Small intestine (tissue), 7 donors: ENCODE measurements at regions not wholly inside any gene's neighbourhood (a gene's known extent, or its start where the extent isn't known, plus 50 kb on each side); places are given as distances from the start of the nearest gene placed in this dataset.

ENCODE experiments used
- DNase-seq, 2 donors: peaks; one replicate each; pipeline versions ENCODE4 v3.0.0 to v3.0.0-alpha.2; 2013
- FAIRE-seq: peaks from 2 replicates; lab custom pipeline; 2012; peaks lifted over from hg19 to GRCh38; lab: Jason Lieb, UNC
- H3K27ac ChIP-seq, 3 donors: one replicate each; pipeline ENCODE4 v1.5.1; 2013; ENCODE audit warnings: low read length in 2 of 3, mild to moderate bottlenecking in 2 of 3, control low read depth in 1 of 3, inconsistent platforms in 1 of 3, low read depth in 1 of 3, moderate library complexity in 1 of 3
- H3K27me3 ChIP-seq, 3 donors: one replicate each; pipeline ENCODE4 v1.6.1; 2013; ENCODE audit warnings: low read length in 3 of 3, inconsistent platforms in 1 of 3; ENCODE audit not compliant: control insufficient read depth in 3 of 3, insufficient read depth in 3 of 3
- H3K36me3 ChIP-seq, 3 donors: one replicate each; pipeline ENCODE4 v1.6.1; 2013; ENCODE audit warnings: low read length in 3 of 3, inconsistent platforms in 1 of 3, low read depth in 1 of 3, mild to moderate bottlenecking in 1 of 3, moderate library complexity in 1 of 3; ENCODE audit not compliant: control insufficient read depth in 3 of 3, insufficient read depth in 2 of 3
- H3K4me1 ChIP-seq, 3 donors: one replicate each; pipeline ENCODE4 v1.6.1; 2013; ENCODE audit warnings: low read length in 2 of 3, inconsistent platforms in 1 of 3, low read depth in 1 of 3, mild to moderate bottlenecking in 1 of 3, moderate library complexity in 1 of 3; ENCODE audit not compliant: control insufficient read depth in 3 of 3, insufficient read depth in 2 of 3
- H3K4me3 ChIP-seq, 3 donors: one replicate each; pipeline ENCODE4 v1.5.1; 2013; ENCODE audit warnings: low read length in 3 of 3, control low read depth in 1 of 3, inconsistent platforms in 1 of 3, low read depth in 1 of 3, mild to moderate bottlenecking in 1 of 3, moderate library complexity in 1 of 3
- H3K9me3 ChIP-seq, 2 donors: one replicate each; pipeline ENCODE4 v1.6.1; 2013; ENCODE audit warnings: low read depth in 1 of 2, low read length in 1 of 2; ENCODE audit not compliant: control insufficient read depth in 2 of 2, insufficient read depth in 1 of 2
- WGBS, 3 donors: extraction: QIAGEN DNeasy Blood & Tissue Kit; methylation state at CpG; one replicate each; pipeline ENCODE4 v1.1.7; 2013; 5-methylcytosine and 5-hydroxymethylcytosine counted together
- donor health status: healthy with polysubstance abuse.
- donor health status: control.
- donor health status: control.
- donor health status: Bipolar disorder and iron deficiency.
- donor health status: healthy.

GRCh38 chr10:59959504-59960018, 53.2 kb upstream of the CCDC6 start:
- Histone ChIP-seq H3K27me3 (no peaks in the 10 kb centered on the region), H3K9me3 (no peaks in the 10 kb centered on the region), H3K4me1 (no peaks in the 10 kb centered on the region), H3K4me3 (no peak overlapping the region), H3K36me3 (no peaks in the 10 kb centered on the region), H3K27ac (no peak overlapping the region)
- no peak for DNase-seq
- FAIRE-seq, result no peak
- 80 to 87% (median 81%) methylated on average over 4 of the region's 4 CpGs for WGBS, 3 donors

- H3K36me3 ChIP-seq, result no peaks in the 10 kb centered on the region
- H3K4me1 ChIP-seq, result no peaks in the 10 kb centered on the region
- no peak for DNase-seq
- 80 to 83% (median 81%) methylated on average over 5 of the region's 5 CpGs for WGBS, 3 donors
- H3K9me3 ChIP-seq, result no peaks in the 10 kb centered on the region
- H3K4me3 ChIP-seq, result no peak overlapping the region
- no peaks in the 10 kb centered on the region for H3K27me3 ChIP-seq
- no peak overlapping the region for H3K27ac ChIP-seq
- no peak for FAIRE-seq
Observed at GRCh38 chr10:59958882-59959281, 52.5 kb upstream of the CCDC6 start.

- Histone ChIP-seq H3K4me1 (no peaks in the 10 kb centered on the region), H3K9me3 (no peaks in the 10 kb centered on the region), H3K36me3 (no peaks in the 10 kb centered on the region), H3K4me3 (no peak overlapping the region), H3K27me3 (no peaks in the 10 kb centered on the region), H3K27ac (no peak overlapping the region)
- DNase-seq (no peak), FAIRE-seq (no peak)
Observed at GRCh38 chr10:59957975-59958374, 51.6 kb upstream of the CCDC6 start.
